NT2/D1 (cell line): ENCODE measurements at regions not wholly inside any gene's neighbourhood (a gene's known extent, or its start where the extent isn't known, plus 50 kb on each side); places are given as distances from the start of the nearest gene placed in this dataset.

Experiments used
- SUZ12 ChIP-seq: IDR thresholded peaks from 2 replicates; pipeline ENCODE4 v1.6.1; 2011; ENCODE audit not compliant: insufficient read length, insufficient read depth; ENCODE audit errors: extremely low read depth
- ZNF274 ChIP-seq: IDR thresholded peaks from 2 replicates; pipeline ENCODE4 v1.6.1; 2011; ENCODE audit warnings: mild to moderate bottlenecking, low read depth, low read length

GRCh38 chr6:106764353-106764980 is 135.1 kb downstream of the QRSL1 start:
- no peak for TF ChIP-seq ZNF274
- no peak for TF ChIP-seq SUZ12
